HPDE6-E6E7 (cell line): ENCODE measurements at regions not wholly inside any gene's neighbourhood (a gene's known extent, or its start where the extent isn't known, plus 50 kb on each side); places are given as distances from the start of the nearest gene placed in this dataset.
"Not testable (repeated sequence)": the region's sequence is repeated elsewhere in the genome, so short reads cannot be mapped to it uniquely, and the experiment has no call there.

Source experiments
- DNase-seq: peaks from one replicate; pipeline ENCODE4 v3.0.0; 2011; ENCODE audit warnings: missing footprints; ENCODE audit errors: extremely low spot score

GRCh38 chr5:29170599-29170998 is 2022.9 kb upstream of the CDH6 start:
- no peak for DNase-seq

GRCh38 chr5:29169886-29170285 is 2023.6 kb upstream of the CDH6 start:
- no peak for DNase-seq

GRCh38 chr5:29162297-29162696 is 2031.2 kb upstream of the CDH6 start:
- no peak for DNase-seq

- no peak for DNase-seq
These were observed 2031.8 kb upstream of the CDH6 start for GRCh38 chr5:29161399-29162291.

- DNase-seq: no peak
These were observed 2035.5 kb upstream of the CDH6 start for GRCh38 chr5:29157975-29158374.

GRCh38 chr5:29150840-29151239 is 2042.6 kb upstream of the CDH6 start:
- DNase-seq: no peak

GRCh38 chr5:29148581-29148980 is 2044.9 kb upstream of the CDH6 start:
- DNase-seq: no peak

- no peak for DNase-seq
These were observed 2045.4 kb upstream of the CDH6 start for GRCh38 chr5:29148073-29148472.

GRCh38 chr5:29143266-29143665 is 2050.2 kb upstream of the CDH6 start:
- no peak for DNase-seq

GRCh38 chr5:29134418-29134817 is 2059.1 kb upstream of the CDH6 start:
- DNase-seq: no peak

GRCh38 chr5:29131285-29131684 is 2062.2 kb upstream of the CDH6 start:
- no peak for DNase-seq

- DNase-seq: no peak
These were observed 2062.7 kb upstream of the CDH6 start for GRCh38 chr5:29130786-29131185.

GRCh38 chr5:29127524-29128156 is 2065.8 kb upstream of the CDH6 start:
- not testable (repeated sequence) for DNase-seq

- not testable (repeated sequence) for DNase-seq
These were observed 2067.0 kb upstream of the CDH6 start for GRCh38 chr5:29126462-29126861.

- no peak for DNase-seq
These were observed 2071.2 kb upstream of the CDH6 start for GRCh38 chr5:29122306-29122705.

GRCh38 chr5:29114331-29114768 is 2076.0 kb upstream of the CDH9 start:
- no peak for DNase-seq

- no peak for DNase-seq
These were observed 2075.1 kb upstream of the CDH9 start for GRCh38 chr5:29113516-29113915.

- DNase-seq: no peak
These were observed 2061.2 kb upstream of the CDH9 start for GRCh38 chr5:29099585-29099984.

GRCh38 chr5:29089591-29090130 is 2051.3 kb upstream of the CDH9 start:
- no peak for DNase-seq

- DNase-seq: no peak
These were observed 2046.8 kb upstream of the CDH9 start for GRCh38 chr5:29085142-29085541.

- DNase-seq: no peak
These were observed 2041.4 kb upstream of the CDH9 start for GRCh38 chr5:29079771-29080170.

- no peak for DNase-seq
These were observed 2039.1 kb upstream of the CDH9 start for GRCh38 chr5:29077451-29077850.

- no peak for DNase-seq
These were observed 2030.7 kb upstream of the CDH9 start for GRCh38 chr5:29069104-29069402.
